ENCODE measurements at regions not wholly inside any gene's neighbourhood (a gene's known extent, or its start where the extent isn't known, plus 50 kb on each side); places are given as distances from the start of the nearest gene placed in this dataset.

DNA sequence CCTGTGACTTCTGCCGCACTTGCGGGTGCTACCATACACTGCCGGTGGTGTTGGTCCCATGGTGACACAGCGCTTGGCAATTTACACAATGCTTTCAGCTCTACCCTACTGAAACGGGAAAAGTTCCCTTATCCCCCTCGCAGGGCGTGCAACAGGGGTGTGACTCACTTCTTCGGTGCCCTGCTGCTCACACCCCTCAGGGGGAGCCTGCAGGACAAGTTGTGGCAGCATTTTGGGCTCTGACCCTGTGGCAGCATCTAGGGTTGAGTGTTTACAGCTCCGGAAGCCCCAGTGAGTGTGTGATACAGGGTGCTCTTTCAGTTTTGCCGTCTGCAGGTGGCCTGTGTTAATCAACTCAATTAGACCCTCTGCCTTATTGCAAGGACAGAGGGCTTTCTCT, 324.7 kb upstream of the RGMA start:
- TF ChIP-seq CTCF (IDR thresholded peaks at IDR 0.05; ENCODE audit: insufficient read depth, low read length) (no peak), GABPA (IDR thresholded peaks at IDR 0.05; ENCODE audit: low read depth) (no peak)

Data from HL-60 (cell line).